Esophagus muscularis mucosa (tissue), 4 donors: ENCODE measurements at regions not wholly inside any gene's neighbourhood (a gene's known extent, or its start where the extent isn't known, plus 50 kb on each side); places are given as distances from the start of the nearest gene placed in this dataset.

Experiments
- DNase-seq: peaks from one replicate; pipeline ENCODE4 v3.0.0-alpha.2; 2017; ENCODE audit errors: extremely low spot score
- H3K27ac ChIP-seq, 4 donors: fragments of 200-600 bp; sonication (generic); replicated peaks in 1 of 4; 1 replicate in 3 of 4; 2 replicates in 1 of 4; pipeline ENCODE4 v1.5.1; 2016 to 2019; ENCODE audit warnings: mild to moderate bottlenecking in 1 of 4
- H3K27me3 ChIP-seq, 4 donors: fragments of 200-600 bp; sonication (generic); one replicate each; pipeline versions ENCODE4 v1.5.1 to v1.6.0; 2016 to 2019
- H3K36me3 ChIP-seq, 4 donors: fragments of 200-600 bp; sonication (generic); one replicate each; pipeline ENCODE4 v1.5.1; 2016 to 2019
- H3K4me1 ChIP-seq, 4 donors: fragments of 200-600 bp; sonication (generic); one replicate each; pipeline ENCODE4 v1.5.1; 2016 to 2019
- H3K4me3 ChIP-seq, 4 donors: fragments of 200-600 bp; sonication (generic); 1 replicate in 2 of 4; 2 replicates in 2 of 4; pipeline ENCODE4 v1.5.1; 2016 to 2019; ENCODE audit warnings: mild to moderate bottlenecking in 4 of 4, moderate library complexity in 1 of 4
- H3K9me3 ChIP-seq, 4 donors: fragments of 200-600 bp; sonication (generic); 1 replicate in 3 of 4; 2 replicates in 1 of 4; pipeline ENCODE4 v1.5.1; 2016 to 2019
- EP300 ChIP-seq: sonication (generic); formaldehyde crosslinking; IDR thresholded peaks from one replicate; pipeline ENCODE4 v1.6.1; 2017; ENCODE audit warnings: antibody characterized with exemption
- POLR2A ChIP-seq: fragments of 450-650 bp; IDR thresholded peaks from one replicate; pipeline ENCODE4 v1.6.1; 2017; ENCODE audit warnings: antibody characterized with exemption, moderate library complexity, mild to moderate bottlenecking, low read depth
- POLR2AphosphoS5 ChIP-seq, 2 donors: sonication (generic); formaldehyde crosslinking; IDR thresholded peaks; one replicate each; pipeline ENCODE4 v1.6.1; 2017; ENCODE audit warnings: antibody characterized with exemption in 2 of 2
- WGBS: methylation state at CpG from one replicate; pipeline ENCODE4 v1.1.5; 2018; 5-methylcytosine and 5-hydroxymethylcytosine counted together
- intact Hi-C: fragments of 100-400 bp; cut with DNase I; formaldehyde crosslinking; loops from one replicate; pipeline ENCODE4 v1.15.1; 2023
- TF ChIP-seq, protein P1 (sequence below), 3 experiments: fragments of 200-600 bp in 2 of 3; fragments of 450-650 bp in 1 of 3; sonication (generic) in 2 of 3; IDR thresholded peaks; one replicate each; pipeline ENCODE4 v1.5.1; 2017 to 2019; ENCODE audit warnings: antibody characterized with exemption in 3 of 3, mild to moderate bottlenecking in 2 of 3, moderate library complexity in 1 of 3

DNA sequence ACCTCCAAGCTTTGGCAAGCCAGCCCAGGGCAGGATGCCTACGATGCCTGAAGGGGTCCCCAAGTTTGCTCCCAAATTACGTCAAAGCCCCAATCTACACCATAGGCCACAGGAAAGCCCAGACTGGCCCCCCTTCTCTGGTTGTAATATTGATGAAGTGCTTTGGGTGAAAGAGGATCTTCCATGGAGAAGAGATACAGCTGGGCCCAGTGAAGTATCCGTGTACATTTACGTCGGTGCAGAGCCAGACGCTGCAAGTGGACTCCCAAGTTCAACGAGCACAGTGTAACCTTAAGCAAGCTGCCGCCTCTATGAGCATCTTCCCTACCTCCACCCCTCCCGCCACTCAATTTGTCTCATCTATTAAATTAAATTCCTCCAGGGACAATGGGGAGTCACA, 100.1 kb upstream of the TPM1 start:
- peak overlapping the region in 2 of 4 donors; percentile 83 to 85 for H3K27ac ChIP-seq

DNA sequence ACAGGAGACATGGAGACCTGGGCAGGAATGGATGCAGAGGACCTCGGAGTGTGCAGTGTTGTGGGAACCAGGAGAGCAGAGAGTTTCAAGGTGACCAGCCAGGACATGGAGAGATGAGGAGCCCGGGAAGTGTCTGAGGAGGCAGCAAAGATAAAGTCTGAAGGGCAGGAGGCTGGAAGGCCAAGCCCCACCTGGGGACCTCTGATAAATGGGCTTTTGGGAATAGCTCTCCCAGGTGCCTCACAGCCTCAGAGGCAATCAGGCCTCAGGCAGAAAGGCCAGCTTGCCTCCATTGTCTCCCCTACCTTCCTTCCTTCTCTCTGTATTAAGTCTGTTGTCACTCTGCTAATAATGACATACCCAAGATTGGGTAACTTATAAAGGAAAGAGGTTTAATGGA, 97.5 kb upstream of the TPM1 start:
- 94% methylated on average over 2 of the region's 2 CpGs for WGBS
- intact Hi-C loops: no loop called here
- no peaks in the 10 kb centered on the region for H3K9me3 ChIP-seq
- H3K27ac ChIP-seq: no peak overlapping the region
- no peak overlapping the region for H3K4me3 ChIP-seq
- no peaks in the 10 kb centered on the region for H3K36me3 ChIP-seq
- TF ChIP-seq POLR2AphosphoS5 (IDR thresholded peaks at IDR 0.05): no peak
- TF ChIP-seq EP300: no peak
- TF ChIP-seq, protein P1, sequence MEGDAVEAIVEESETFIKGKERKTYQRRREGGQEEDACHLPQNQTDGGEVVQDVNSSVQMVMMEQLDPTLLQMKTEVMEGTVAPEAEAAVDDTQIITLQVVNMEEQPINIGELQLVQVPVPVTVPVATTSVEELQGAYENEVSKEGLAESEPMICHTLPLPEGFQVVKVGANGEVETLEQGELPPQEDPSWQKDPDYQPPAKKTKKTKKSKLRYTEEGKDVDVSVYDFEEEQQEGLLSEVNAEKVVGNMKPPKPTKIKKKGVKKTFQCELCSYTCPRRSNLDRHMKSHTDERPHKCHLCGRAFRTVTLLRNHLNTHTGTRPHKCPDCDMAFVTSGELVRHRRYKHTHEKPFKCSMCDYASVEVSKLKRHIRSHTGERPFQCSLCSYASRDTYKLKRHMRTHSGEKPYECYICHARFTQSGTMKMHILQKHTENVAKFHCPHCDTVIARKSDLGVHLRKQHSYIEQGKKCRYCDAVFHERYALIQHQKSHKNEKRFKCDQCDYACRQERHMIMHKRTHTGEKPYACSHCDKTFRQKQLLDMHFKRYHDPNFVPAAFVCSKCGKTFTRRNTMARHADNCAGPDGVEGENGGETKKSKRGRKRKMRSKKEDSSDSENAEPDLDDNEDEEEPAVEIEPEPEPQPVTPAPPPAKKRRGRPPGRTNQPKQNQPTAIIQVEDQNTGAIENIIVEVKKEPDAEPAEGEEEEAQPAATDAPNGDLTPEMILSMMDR (IDR thresholded peaks at IDR 0.05): no peak
- no peak for TF ChIP-seq POLR2A
- no peaks in the 10 kb centered on the region for H3K27me3 ChIP-seq
- no peak for DNase-seq
- peaks cover 16 to 27% (median 23%) of the 10 kb centered on the region in 4 donors for H3K4me1 ChIP-seq

More for the DNA sequence above, 100.1 kb upstream of the TPM1 start:
- 84% methylated on average over 9 of the region's 9 CpGs for WGBS
- Histone ChIP-seq H3K36me3 (no peaks in the 10 kb centered on the region), H3K4me3 (no peak overlapping the region), H3K27me3 (no peaks in the 10 kb centered on the region), H3K4me1 (peaks cover 23 to 33% (median 29%) of the 10 kb centered on the region in 4 donors), H3K9me3 (no peaks in the 10 kb centered on the region)
- intact Hi-C loops: no loop called here
- TF ChIP-seq POLR2AphosphoS5 (IDR thresholded peaks at IDR 0.05): no peak
- TF ChIP-seq, protein P1 (IDR thresholded peaks at IDR 0.05): no peak
- TF ChIP-seq POLR2A: no peak
- TF ChIP-seq EP300: no peak
- no peak for DNase-seq

DNA sequence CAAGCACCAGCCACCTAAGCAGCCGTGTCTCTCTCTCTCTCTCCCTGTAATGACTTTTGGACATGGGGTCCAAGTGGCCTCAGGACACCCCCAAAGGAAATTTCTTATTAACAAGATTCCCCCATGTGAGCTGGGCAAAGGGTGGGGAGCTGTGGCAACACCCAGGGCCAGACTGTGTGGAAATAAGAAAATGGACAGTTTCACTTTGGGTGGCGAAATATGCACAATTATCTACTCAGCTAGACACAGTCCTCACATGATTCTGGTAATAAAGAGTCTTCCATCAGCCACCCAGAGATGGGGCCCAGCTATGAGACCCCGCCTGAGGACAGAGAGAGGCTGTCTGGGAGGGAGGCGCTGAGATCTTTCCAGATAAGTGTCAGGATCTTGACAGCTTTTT, 96.8 kb upstream of the TPM1 start:
- intact Hi-C loops: no loop called here
- 82% methylated on average over 4 of the region's 4 CpGs for WGBS
- no peaks in the 10 kb centered on the region for H3K36me3 ChIP-seq

DNA sequence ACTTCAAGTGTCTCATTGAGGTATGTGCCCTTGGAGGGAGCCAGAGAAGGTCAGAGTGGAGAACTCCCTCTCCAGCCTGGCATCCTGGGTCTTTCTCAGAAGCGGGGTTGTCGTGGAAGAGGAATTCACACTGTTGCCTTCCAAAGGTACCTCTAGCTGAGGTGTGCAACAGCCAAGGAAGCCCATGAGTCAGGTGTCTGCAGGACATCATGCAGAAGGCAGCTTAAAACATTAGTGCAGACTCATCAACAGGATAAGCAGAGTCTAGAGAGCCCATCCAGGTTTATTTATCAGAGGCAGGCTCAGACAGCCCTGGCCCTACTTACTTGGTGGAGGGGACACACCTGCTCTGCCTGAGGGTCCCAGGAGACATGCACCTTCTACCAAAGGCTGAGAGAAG, 95.6 kb upstream of the TPM1 start:
- H3K4me1 ChIP-seq: peaks cover 0 to 8% (median 4%) of the 10 kb centered on the region in 4 donors
- no peaks in the 10 kb centered on the region for H3K27me3 ChIP-seq
- H3K36me3 ChIP-seq: no peaks in the 10 kb centered on the region
- WGBS: 100% methylated on average over 2 of the region's 2 CpGs
- no peak overlapping the region for H3K4me3 ChIP-seq
- H3K27ac ChIP-seq: no peak overlapping the region
- no peak for DNase-seq
- intact Hi-C loops: no loop called here
- TF ChIP-seq, protein P1 (IDR thresholded peaks at IDR 0.05): no peak
- TF ChIP-seq POLR2AphosphoS5 (IDR thresholded peaks at IDR 0.05): no peak
- no peak for TF ChIP-seq EP300
- no peak for TF ChIP-seq POLR2A
- no peaks in the 10 kb centered on the region for H3K9me3 ChIP-seq

More for the DNA sequence above, 96.8 kb upstream of the TPM1 start:
- Histone ChIP-seq H3K27ac (no peak overlapping the region), H3K9me3 (no peaks in the 10 kb centered on the region), H3K4me3 (no peak overlapping the region), H3K27me3 (no peaks in the 10 kb centered on the region), H3K4me1 (peaks cover 9 to 20% (median 16%) of the 10 kb centered on the region in 4 donors)
- no peak for DNase-seq
- TF ChIP-seq POLR2AphosphoS5 (IDR thresholded peaks at IDR 0.05): no peak
- no peak for TF ChIP-seq POLR2A
- TF ChIP-seq EP300: no peak
- TF ChIP-seq, protein P1 (IDR thresholded peaks at IDR 0.05): no peak

DNA sequence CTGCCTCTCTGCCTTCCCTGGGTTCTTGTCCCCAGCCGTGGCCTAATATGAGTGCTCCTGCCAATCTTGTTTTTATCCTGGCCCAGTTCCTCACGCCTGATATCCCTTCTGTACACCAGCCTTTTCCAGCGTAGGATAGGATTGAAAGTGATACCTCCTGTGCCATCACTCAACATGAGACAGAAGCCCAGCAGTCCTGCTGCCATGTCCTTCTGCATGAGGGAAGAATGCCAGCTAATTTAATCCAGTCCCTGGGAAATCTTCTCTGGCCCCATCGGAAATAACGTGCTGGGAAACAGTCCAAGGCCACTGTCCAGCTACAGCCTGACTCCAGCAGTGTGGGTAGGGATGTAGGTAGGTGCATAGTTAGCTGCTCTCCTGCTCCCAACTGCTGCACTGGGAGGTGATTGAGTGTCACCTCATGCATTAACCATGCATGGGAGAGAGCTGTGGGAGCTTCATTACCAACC, 92.0 kb upstream of the TPM1 start:
- no peaks in the 10 kb centered on the region for H3K9me3 ChIP-seq
- TF ChIP-seq POLR2AphosphoS5 (IDR thresholded peaks at IDR 0.05) (no peak), EP300 (no peak), POLR2A (no peak)
- TF ChIP-seq, protein P1 (IDR thresholded peaks at IDR 0.05): no peak
- H3K27me3 ChIP-seq: no peaks in the 10 kb centered on the region
- no peak for DNase-seq
- no peak overlapping the region for H3K4me3 ChIP-seq
- no peaks in the 10 kb centered on the region for H3K36me3 ChIP-seq
- intact Hi-C loops: no loop called here
- no peaks in the 10 kb centered on the region for H3K4me1 ChIP-seq
- no peak overlapping the region for H3K27ac ChIP-seq
- 66% methylated on average over 5 of the region's 5 CpGs for WGBS
